HG03571 (cell line): ENCODE measurements at regions not wholly inside any gene's neighbourhood (a gene's known extent, or its start where the extent isn't known, plus 50 kb on each side); places are given as distances from the start of the nearest gene placed in this dataset.

Source experiments
- ATAC-seq: cut with Tn5 transposase; IDR thresholded peaks from one replicate; pipeline ENCODE4 v1.9.1; 2021; ENCODE audit not compliant: unreplicated experiment

- ATAC-seq: no peak
Observed at GRCh38 chr9:106580546-106580945, 282.4 kb upstream of the ZNF462 start.

GRCh38 chr9:106581973-106582372 lies 281.0 kb upstream of the ZNF462 start:
- no peak for ATAC-seq

- no peak for ATAC-seq
Observed at GRCh38 chr9:106583751-106584150, 279.2 kb upstream of the ZNF462 start.

GRCh38 chr9:106587042-106587441 lies 275.9 kb upstream of the ZNF462 start:
- ATAC-seq: no peak

GRCh38 chr9:106588626-106589025 lies 274.3 kb upstream of the ZNF462 start:
- no peak for ATAC-seq

GRCh38 chr9:106590759-106591505 lies 272.0 kb upstream of the ZNF462 start:
- no peak for ATAC-seq

GRCh38 chr9:106593201-106593600 lies 269.8 kb upstream of the ZNF462 start:
- ATAC-seq: no peak

- no peak for ATAC-seq
Observed at GRCh38 chr9:106596984-106597383, 266.0 kb upstream of the ZNF462 start.

GRCh38 chr9:106600955-106601560 lies 261.9 kb upstream of the ZNF462 start:
- no peak for ATAC-seq

- ATAC-seq: no peak
Observed at GRCh38 chr9:106602344-106602743, 260.6 kb upstream of the ZNF462 start.

- ATAC-seq: no peak
Observed at GRCh38 chr9:106613250-106613737, 249.7 kb upstream of the ZNF462 start.

GRCh38 chr9:106615118-106615889 lies 247.7 kb upstream of the ZNF462 start:
- ATAC-seq: no peak

GRCh38 chr9:106616026-106616425 lies 246.9 kb upstream of the ZNF462 start:
- ATAC-seq: no peak

GRCh38 chr9:106616851-106617345 lies 246.1 kb upstream of the ZNF462 start:
- ATAC-seq: no peak

GRCh38 chr9:106619211-106619610 lies 243.8 kb upstream of the ZNF462 start:
- no peak for ATAC-seq

GRCh38 chr9:106620081-106620480 lies 242.9 kb upstream of the ZNF462 start:
- ATAC-seq: no peak

- no peak for ATAC-seq
Observed at GRCh38 chr9:106620866-106621265, 242.1 kb upstream of the ZNF462 start.

- ATAC-seq: no peak
Observed at GRCh38 chr9:106621313-106622163, 241.4 kb upstream of the ZNF462 start.

- ATAC-seq: no peak
Observed at GRCh38 chr9:106622164-106622487, 240.8 kb upstream of the ZNF462 start.

GRCh38 chr9:106623558-106623957 lies 239.4 kb upstream of the ZNF462 start:
- ATAC-seq: no peak

GRCh38 chr9:106625259-106625789 lies 237.6 kb upstream of the ZNF462 start:
- no peak for ATAC-seq
